ENCODE measurements at regions not wholly inside any gene's neighbourhood (a gene's known extent, or its start where the extent isn't known, plus 50 kb on each side); places are given as distances from the start of the nearest gene placed in this dataset.

DNA sequence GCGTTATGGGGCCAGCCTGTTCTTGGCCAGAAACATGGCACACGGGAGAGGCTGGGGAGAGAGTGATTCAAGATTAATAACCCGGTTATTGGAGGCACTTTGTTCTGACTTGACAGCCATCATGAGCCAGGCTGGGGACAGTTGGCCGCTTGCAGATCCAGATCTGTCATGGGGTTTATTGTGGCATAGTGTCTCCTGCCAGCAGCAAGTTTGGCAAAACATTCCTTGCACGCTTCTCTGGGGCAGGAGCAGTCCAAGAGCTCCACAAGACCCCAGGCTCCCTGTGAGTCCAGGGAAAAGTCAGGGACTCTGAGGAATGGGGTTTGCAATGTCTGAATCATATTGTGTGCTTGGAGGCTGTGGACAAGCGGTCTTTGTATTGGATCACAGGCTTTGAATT, 270.4 kb downstream of the MIAT start:
- H3K27ac Mint-ChIP-seq: no peak overlapping the region
- WGBS (ENCODE audit: extremely low coverage, insufficient read length, low lambda C conversion rate): no CpG with 5 or more reads among the region's 6 CpGs
- H2AFZ ChIP-seq (ENCODE audit: low read length): no peak overlapping the region

More for the DNA sequence above, 270.4 kb downstream of the MIAT start:
- H4K91ac ChIP-seq (ENCODE audit: insufficient read length, low read depth, low read length): no peak overlapping the region
- Mint-ChIP-seq H3K36me3 (ENCODE audit: insufficient read depth in 1 of 3, low read depth in 3 of 3) (no peaks in the 10 kb centered on the region), H3K4me1 (peaks cover 13 to 15% of the 10 kb centered on the region in 2 experiments), H3K27me3 (ENCODE audit: low read depth) (peaks cover 22% of the 10 kb centered on the region), H3K9me3 (no peaks in the 10 kb centered on the region; a peak in 1 of 5 replicates), H3K4me3 (no peak overlapping the region)
- no peak overlapping the region for H2BK20ac ChIP-seq (ENCODE audit: low read depth, low read length, poor library complexity, severe bottlenecking)
- no peak overlapping the region for H2BK12ac ChIP-seq (ENCODE audit: insufficient read length, low read depth, low read length)
- no peaks in the 10 kb centered on the region for H3K23me2 ChIP-seq (ENCODE audit: insufficient read length, low read depth, low read length, poor library complexity, severe bottlenecking)
- H3K79me2 ChIP-seq (ENCODE audit: insufficient read depth, low read length): no peaks in the 10 kb centered on the region
- H3K4me2 ChIP-seq (ENCODE audit: insufficient read depth, insufficient read length, low read length): no peak overlapping the region
- H4K20me1 ChIP-seq (ENCODE audit: control insufficient read depth, insufficient read depth, insufficient read length): no peaks in the 10 kb centered on the region
- H2AK5ac ChIP-seq (ENCODE audit: insufficient read length, low read length): no peak overlapping the region
- no peak overlapping the region for H3K4ac ChIP-seq (ENCODE audit: low read depth, low read length)
- H2BK5ac ChIP-seq (ENCODE audit: insufficient read length, low read length): no peak overlapping the region
- H3K27me3 ChIP-seq (ENCODE audit: insufficient read depth, low read length): no peaks in the 10 kb centered on the region
- no peak overlapping the region for H3K14ac ChIP-seq (ENCODE audit: insufficient read depth, low read length)
- H2BK120ac ChIP-seq (ENCODE audit: low read depth, low read length, poor library complexity, severe bottlenecking): no peak overlapping the region
- no peak overlapping the region for H3K9ac ChIP-seq (ENCODE audit: extremely low read depth, insufficient read length, low read length)
- H3K27ac ChIP-seq (ENCODE audit: insufficient read length, low read depth, low read length): no peak overlapping the region
- no peak overlapping the region for H3T11ph ChIP-seq (ENCODE audit: low read length)
- no peaks in the 10 kb centered on the region for H3K79me1 ChIP-seq (ENCODE audit: insufficient read depth, low read depth, low read length, poor library complexity, severe bottlenecking)
- no peak overlapping the region for H3K56ac ChIP-seq (ENCODE audit: insufficient read length, low read depth, low read length)
- TF ChIP-seq, protein P1, sequence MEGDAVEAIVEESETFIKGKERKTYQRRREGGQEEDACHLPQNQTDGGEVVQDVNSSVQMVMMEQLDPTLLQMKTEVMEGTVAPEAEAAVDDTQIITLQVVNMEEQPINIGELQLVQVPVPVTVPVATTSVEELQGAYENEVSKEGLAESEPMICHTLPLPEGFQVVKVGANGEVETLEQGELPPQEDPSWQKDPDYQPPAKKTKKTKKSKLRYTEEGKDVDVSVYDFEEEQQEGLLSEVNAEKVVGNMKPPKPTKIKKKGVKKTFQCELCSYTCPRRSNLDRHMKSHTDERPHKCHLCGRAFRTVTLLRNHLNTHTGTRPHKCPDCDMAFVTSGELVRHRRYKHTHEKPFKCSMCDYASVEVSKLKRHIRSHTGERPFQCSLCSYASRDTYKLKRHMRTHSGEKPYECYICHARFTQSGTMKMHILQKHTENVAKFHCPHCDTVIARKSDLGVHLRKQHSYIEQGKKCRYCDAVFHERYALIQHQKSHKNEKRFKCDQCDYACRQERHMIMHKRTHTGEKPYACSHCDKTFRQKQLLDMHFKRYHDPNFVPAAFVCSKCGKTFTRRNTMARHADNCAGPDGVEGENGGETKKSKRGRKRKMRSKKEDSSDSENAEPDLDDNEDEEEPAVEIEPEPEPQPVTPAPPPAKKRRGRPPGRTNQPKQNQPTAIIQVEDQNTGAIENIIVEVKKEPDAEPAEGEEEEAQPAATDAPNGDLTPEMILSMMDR (conservative IDR thresholded peaks at IDR 0.05): no peak
- no peak overlapping the region for H3K23ac ChIP-seq (ENCODE audit: insufficient read length, low read depth, low read length)
- H3K4me1 ChIP-seq (ENCODE audit: insufficient read depth, low read length): peaks cover 10% of the 10 kb centered on the region
- no peak overlapping the region for H4K8ac ChIP-seq (replicated peaks; ENCODE audit: insufficient read length, low read depth, low read length)
- H4K5ac ChIP-seq (ENCODE audit: insufficient read length, low read depth, low read length): no peak overlapping the region
- DNase-seq: no peak
- H3K18ac ChIP-seq (ENCODE audit: insufficient read length, low read depth, low read length): no peak overlapping the region
- no peak overlapping the region for H2BK15ac ChIP-seq (ENCODE audit: low read depth, low read length)
- no peaks in the 10 kb centered on the region for H3K9me3 ChIP-seq (ENCODE audit: control insufficient read depth, low read depth, low read length)
